Right cardiac atrium (tissue), 5 donors: ENCODE measurements at regions not wholly inside any gene's neighbourhood (a gene's known extent, or its start where the extent isn't known, plus 50 kb on each side); places are given as distances from the start of the nearest gene placed in this dataset.

Experiments
- ATAC-seq, 2 donors: fragments of 200-7000 bp; cut with Tn5 transposase; one replicate each; pipeline versions ENCODE4 v1.8.0 to v1.9.1; 2020; ENCODE audit warnings: moderate library complexity in 2 of 2, mild to moderate bottlenecking in 1 of 2
- DNase-seq, 3 donors: peaks; one replicate each; pipeline ENCODE4 v3.0.0-alpha.2; 2020
- H3K27ac ChIP-seq: one replicate; pipeline ENCODE4 v1.5.1; 2013; ENCODE audit warnings: mild to moderate bottlenecking, low read length, control low read depth, moderate library complexity
- H3K27me3 ChIP-seq: one replicate; pipeline ENCODE4 v1.6.1; 2013; ENCODE audit not compliant: control insufficient read depth, insufficient read depth
- H3K4me1 ChIP-seq: one replicate; pipeline ENCODE4 v1.6.1; 2013; ENCODE audit warnings: low read length; ENCODE audit not compliant: control insufficient read depth, insufficient read depth
- H3K4me3 ChIP-seq: one replicate; pipeline ENCODE4 v1.5.1; 2013; ENCODE audit warnings: low read length, control low read depth
- H3K9me3 ChIP-seq: one replicate; pipeline ENCODE4 v1.6.1; 2013; ENCODE audit warnings: low read length; ENCODE audit not compliant: control insufficient read depth
- WGBS: extraction: QIAGEN DNeasy Blood & Tissue Kit; methylation state at CpG from one replicate; pipeline ENCODE4 v1.1.7; 2013; 5-methylcytosine and 5-hydroxymethylcytosine counted together
- intact Hi-C, 4 donors: fragments of 100-400 bp; cut with DNase I; formaldehyde crosslinking; loops; one replicate each; pipeline versions ENCODE4 v1.11.0 to v1.14.0; 2022 to 2023
- donor health status: healthy with polysubstance abuse.
- donor health status: DM: no; HTN: yes; CAD: no.
- donor health status: DM: no; HTN: no; CAD: no.
- donor health status: DM: no; HTN: yes; CAD: no; lungs with severe emphysema.
- donor health status: DM: yes; HTN: yes; CAD: no.

DNA sequence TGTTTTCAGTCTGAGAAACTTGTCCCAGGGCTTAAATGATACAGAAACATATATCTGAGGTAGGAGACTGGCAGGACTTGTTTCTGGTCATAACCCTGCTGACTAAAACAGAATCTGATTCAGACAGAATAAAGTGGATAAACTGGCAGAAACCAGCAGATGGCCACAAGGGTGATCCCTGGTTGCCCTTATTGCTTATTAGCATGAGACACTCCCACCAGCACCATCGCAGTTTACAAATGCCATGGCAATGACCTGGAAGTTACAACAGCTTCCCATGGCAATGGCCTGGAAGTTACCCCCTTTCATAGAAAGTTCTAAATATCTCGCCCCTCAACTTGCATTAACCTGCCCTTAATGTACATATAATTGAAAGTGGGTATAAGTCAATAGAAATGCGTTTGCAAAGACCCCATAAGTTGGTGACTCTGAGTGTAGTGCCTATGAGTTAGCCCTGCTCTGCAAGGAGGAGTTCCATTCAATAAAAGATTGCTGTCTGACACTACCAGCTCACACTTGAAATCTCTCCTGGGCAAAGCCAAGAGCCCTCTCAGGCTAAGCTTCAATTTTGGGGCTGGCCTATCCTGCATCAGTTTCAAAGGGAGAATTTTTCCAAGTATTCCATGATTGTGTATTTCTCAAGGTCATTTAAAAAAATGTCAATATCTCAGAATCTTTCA lies 52.9 kb upstream of the PAGE5 start:
- no peak for DNase-seq
- Histone ChIP-seq H3K27ac (no peak overlapping the region), H3K4me1 (no peaks in the 10 kb centered on the region), H3K27me3 (no peaks in the 10 kb centered on the region), H3K9me3 (no peaks in the 10 kb centered on the region), H3K4me3 (no peak overlapping the region)
- intact Hi-C loops = no loop called here
- WGBS = 81% methylated on average over 3 of the region's 3 CpGs
- no peak for ATAC-seq

DNA sequence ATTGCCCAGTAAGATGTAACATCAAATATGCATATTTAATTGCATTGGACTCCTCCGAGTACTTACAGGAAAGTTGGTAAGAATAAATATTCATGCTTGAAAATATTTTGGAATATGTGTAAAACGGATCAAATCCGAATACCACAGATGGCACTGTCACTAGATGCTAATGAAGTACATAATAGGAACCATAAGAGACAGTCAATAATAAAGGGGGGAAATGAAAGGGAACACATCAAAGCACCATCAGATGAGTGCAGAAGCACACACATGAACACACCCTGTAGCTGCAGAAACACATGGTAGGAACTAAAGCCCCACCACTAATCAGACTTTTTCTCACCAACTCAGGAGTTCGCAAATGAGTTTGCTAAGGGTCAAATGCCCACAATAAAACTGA lies 52.2 kb upstream of the PAGE5 start:
- ATAC-seq (no peak), DNase-seq (no peak)
- Histone ChIP-seq H3K4me3 (no peak overlapping the region), H3K27me3 (no peaks in the 10 kb centered on the region), H3K4me1 (no peaks in the 10 kb centered on the region), H3K27ac (no peak overlapping the region), H3K9me3 (no peaks in the 10 kb centered on the region)
- intact Hi-C loops = no loop called here
- 89% methylated on average over 4 of the region's 4 CpGs for WGBS

DNA sequence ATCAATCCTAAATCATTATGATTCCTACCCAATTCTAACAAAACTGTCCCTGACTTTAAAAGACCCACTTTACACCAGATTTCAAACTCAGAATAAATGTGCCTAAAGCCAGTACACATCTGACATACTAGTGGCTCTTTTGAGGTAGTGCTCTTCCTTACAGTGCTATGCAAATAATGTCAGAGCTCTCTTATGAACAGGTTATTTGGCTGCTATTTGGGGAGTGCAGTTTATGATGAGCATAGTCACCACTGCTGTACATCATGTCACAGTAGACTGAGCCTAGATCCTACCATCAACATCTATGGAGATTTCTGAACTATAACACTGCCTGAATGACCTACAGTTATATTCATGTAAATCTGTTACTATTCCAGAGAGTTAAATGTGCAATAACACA lies 50.4 kb upstream of the PAGE5 start:
- Histone ChIP-seq H3K27ac (no peak overlapping the region), H3K4me1 (no peaks in the 10 kb centered on the region), H3K4me3 (no peak overlapping the region), H3K9me3 (no peaks in the 10 kb centered on the region), H3K27me3 (no peaks in the 10 kb centered on the region)
- DNase-seq (no peak), ATAC-seq (no peak)
- intact Hi-C loops = no loop called here
